SU-DHL-6 (cell line): ENCODE measurements at regions not wholly inside any gene's neighbourhood (a gene's known extent, or its start where the extent isn't known, plus 50 kb on each side); places are given as distances from the start of the nearest gene placed in this dataset.
"Not testable (repeated sequence)": the region's sequence is repeated elsewhere in the genome, so short reads cannot be mapped to it uniquely, and the experiment has no call there.

Experiments
- H2AFZ ChIP-seq: fragments of 200-600 bp; sonication (generic); 2 replicates; pipeline ENCODE4 v1.6.1; 2014; ENCODE audit warnings: low read depth, mild to moderate bottlenecking, moderate library complexity, mixed read lengths, antibody characterized with exemption, low read length; ENCODE audit not compliant: severe bottlenecking
- H3F3A ChIP-seq: fragments of 200-600 bp; shearing (Covaris generic); 2 replicates; pipeline ENCODE4 v1.6.0; 2016; ENCODE audit warnings: antibody characterized with exemption, mild to moderate bottlenecking; ENCODE audit not compliant: insufficient read depth
- H3K27ac ChIP-seq: fragments of 200-600 bp; sonication (generic); 2 replicates; pipeline ENCODE4 v1.5.1; 2016; ENCODE audit warnings: low read depth, mild to moderate bottlenecking, low read length, moderate library complexity, mixed read lengths
- H3K27me3 ChIP-seq: fragments of 200-600 bp; sonication (generic), shearing (Covaris generic); 2 replicates; pipeline ENCODE4 v1.6.0; 2014; ENCODE audit warnings: mild to moderate bottlenecking, low read length
- H3K36me3 ChIP-seq: fragments of 200-600 bp; sonication (generic); 2 replicates; pipeline ENCODE4 v1.6.1; 2014; ENCODE audit warnings: mild to moderate bottlenecking, low read length, mixed read lengths
- H3K4me2 ChIP-seq: fragments of 300-600, 200-600 bp; shearing (Covaris generic), sonication (generic); 2 replicates; pipeline ENCODE4 v1.6.0; 2014; ENCODE audit warnings: low read length, low read depth, mild to moderate bottlenecking; ENCODE audit not compliant: poor library complexity, severe bottlenecking
- H3K4me3 ChIP-seq: fragments of 200-600 bp; sonication (generic); 2 replicates; pipeline ENCODE4 v1.5.1; 2014; ENCODE audit warnings: antibody characterized with exemption, low read length, mild to moderate bottlenecking, mixed read lengths; ENCODE audit not compliant: insufficient read depth, poor library complexity, severe bottlenecking
- H3K79me2 ChIP-seq: fragments of 200-600 bp; sonication (generic); 2 replicates; pipeline ENCODE4 v1.6.1; 2014; ENCODE audit warnings: mild to moderate bottlenecking, low read length, moderate library complexity; ENCODE audit not compliant: insufficient read depth
- H3K9ac ChIP-seq: fragments of 200-600 bp; sonication (generic); 2 replicates; pipeline ENCODE4 v1.7.0; 2014; ENCODE audit warnings: mild to moderate bottlenecking, low read length
- H3K9me2 ChIP-seq: fragments of 200-600 bp; sonication (generic); replicated peaks from 2 replicates; pipeline ENCODE4 v1.6.1; 2014; ENCODE audit warnings: low read length; ENCODE audit not compliant: insufficient read depth
- H3K9me3 ChIP-seq: fragments of 200-600 bp; sonication (generic); 2 replicates; pipeline ENCODE4 v1.6.1; 2014; ENCODE audit warnings: low read length, mixed read lengths; ENCODE audit not compliant: insufficient read depth
- H4K20me1 ChIP-seq: fragments of 200-600 bp; sonication (generic); 2 replicates; pipeline ENCODE4 v1.6.1; 2014; ENCODE audit warnings: low read depth, mild to moderate bottlenecking, antibody characterized with exemption, low read length, moderate library complexity, mixed read lengths

DNA sequence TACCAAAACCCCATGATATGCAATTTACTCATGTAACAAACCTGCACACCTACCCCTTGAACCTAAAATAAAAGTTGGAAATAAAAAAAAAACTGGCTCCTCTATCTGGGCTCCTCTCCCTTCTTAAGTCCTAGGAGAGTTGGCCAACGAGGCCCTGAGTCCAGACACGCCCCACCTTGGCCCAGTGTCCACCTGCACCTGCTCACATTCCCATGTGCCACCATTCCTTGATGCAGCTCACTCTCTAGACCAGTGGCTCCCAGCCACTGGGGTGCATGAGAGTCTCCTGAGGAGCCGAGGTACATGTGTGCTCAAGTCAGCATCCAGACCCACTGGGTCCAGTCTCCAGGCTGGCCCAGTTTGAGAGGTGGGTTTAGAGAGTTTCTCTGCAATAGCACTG lies 157.4 kb downstream of the BCL2L11 start:
- H3K27ac ChIP-seq, H3K4me2 ChIP-seq, H3K4me3 ChIP-seq, H3K9ac ChIP-seq, H4K20me1 ChIP-seq, H3F3A ChIP-seq, H3K27me3 ChIP-seq, H2AFZ ChIP-seq, H3K9me2 ChIP-seq, H3K79me2 ChIP-seq, H3K36me3 ChIP-seq, H3K9me3 ChIP-seq: not testable (repeated sequence)

DNA sequence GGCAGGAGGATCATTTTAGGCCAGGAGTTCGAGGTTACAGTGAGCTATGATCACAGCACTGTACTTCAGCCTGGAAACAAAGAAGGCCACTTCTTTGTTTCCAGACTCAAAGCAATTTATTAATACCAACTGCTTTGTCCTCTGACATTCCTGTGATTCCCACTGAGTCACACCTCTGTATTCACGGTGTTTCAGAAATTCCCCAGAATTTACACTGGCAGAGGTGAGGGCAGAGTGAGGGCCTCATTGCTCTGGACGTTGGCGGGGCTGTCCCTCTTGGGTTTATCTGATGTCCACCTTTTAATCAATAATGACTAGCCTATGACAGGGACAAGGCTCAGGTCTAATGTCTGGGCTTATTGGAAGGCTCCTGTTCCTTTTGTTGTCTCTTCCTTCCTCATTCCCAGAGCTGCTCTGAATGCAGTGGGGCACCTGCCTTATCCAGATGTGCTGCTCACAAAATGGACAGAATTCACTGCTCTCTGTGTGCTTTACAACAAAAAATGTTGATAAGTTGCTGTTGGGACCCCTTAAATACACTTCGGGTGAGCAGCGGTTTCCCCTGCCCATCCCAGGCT lies 160.1 kb downstream of the BCL2L11 start:
- H3K9ac ChIP-seq, H3K4me2 ChIP-seq, H3K36me3 ChIP-seq, H3F3A ChIP-seq, H3K79me2 ChIP-seq, H3K4me3 ChIP-seq, H4K20me1 ChIP-seq, H3K9me3 ChIP-seq, H3K9me2 ChIP-seq, H2AFZ ChIP-seq, H3K27me3 ChIP-seq, H3K27ac ChIP-seq: not testable (repeated sequence)

DNA sequence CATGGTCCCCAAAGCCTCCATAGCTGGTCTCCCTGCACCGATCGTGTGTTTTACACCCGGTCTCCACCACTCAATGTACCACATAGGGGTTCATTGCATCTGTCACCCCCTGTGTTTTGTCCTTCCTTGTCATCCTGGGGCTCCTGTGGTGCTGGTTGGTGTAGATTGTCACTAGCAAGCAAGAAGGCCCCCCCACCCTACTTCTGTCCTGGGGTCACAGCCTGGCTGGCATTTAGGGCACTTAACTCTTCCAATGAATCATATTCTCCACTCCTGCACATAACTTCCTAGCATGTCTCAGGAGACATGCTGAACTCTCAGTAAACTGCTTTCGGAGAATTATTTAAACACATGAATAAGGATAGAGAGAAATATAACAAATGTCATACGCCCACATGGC lies 161.4 kb downstream of the BCL2L11 start:
- not testable (repeated sequence) for H3K4me3 ChIP-seq, H3K9ac ChIP-seq, H3K4me2 ChIP-seq, H3K27me3 ChIP-seq, H3K27ac ChIP-seq, H3K79me2 ChIP-seq, H3K36me3 ChIP-seq, H3F3A ChIP-seq, H3K9me3 ChIP-seq, H2AFZ ChIP-seq, H3K9me2 ChIP-seq, H4K20me1 ChIP-seq

DNA sequence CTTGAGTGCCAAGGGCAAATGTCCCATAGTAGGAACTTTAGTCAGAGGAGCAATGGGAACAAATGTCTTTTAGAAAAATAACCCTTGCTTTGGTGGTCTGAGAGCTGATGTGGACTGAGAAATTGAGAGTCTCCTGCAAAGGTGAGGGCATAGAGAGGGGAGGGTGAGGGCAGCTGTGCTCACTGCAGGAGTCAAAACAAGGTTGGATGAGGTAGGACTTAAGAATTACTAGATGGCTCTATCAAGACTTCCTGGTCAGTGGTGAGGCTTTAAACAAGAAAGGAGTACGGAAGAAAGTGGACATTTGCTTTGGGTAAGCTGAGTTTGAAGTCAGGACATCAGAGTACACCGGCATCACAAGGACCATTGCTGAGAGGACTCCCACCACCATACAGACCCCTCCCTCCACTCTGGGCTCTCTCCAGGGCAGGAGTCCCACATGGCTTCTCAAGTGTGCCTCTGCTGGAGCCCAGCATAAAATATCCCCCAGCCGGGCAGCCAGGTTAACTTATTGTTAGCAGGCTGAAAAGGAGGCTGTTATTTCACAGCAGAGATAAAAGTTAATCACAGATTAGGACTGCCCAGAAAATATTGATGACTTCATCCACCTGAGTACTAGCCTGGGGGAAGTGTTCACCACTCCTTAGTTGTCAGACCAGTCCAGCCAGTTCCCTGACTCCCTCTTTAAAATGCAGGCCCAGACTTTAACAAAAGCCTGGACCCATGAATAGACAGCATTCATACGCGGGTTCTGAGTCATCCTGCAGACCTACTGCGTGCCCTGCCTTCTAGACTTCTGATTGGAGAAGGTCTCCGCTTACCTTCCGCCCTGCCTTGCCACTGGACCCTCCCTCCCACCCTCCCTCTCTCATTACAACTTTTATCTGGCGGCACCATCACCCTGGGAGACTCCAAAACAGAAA lies 167.2 kb downstream of the BCL2L11 start:
- H3K36me3 ChIP-seq, H3K79me2 ChIP-seq, H3K27me3 ChIP-seq, H3K9me2 ChIP-seq, H3K9ac ChIP-seq, H3K4me2 ChIP-seq, H3K4me3 ChIP-seq, H3F3A ChIP-seq, H4K20me1 ChIP-seq, H3K9me3 ChIP-seq, H3K27ac ChIP-seq, H2AFZ ChIP-seq: not testable (repeated sequence)

DNA sequence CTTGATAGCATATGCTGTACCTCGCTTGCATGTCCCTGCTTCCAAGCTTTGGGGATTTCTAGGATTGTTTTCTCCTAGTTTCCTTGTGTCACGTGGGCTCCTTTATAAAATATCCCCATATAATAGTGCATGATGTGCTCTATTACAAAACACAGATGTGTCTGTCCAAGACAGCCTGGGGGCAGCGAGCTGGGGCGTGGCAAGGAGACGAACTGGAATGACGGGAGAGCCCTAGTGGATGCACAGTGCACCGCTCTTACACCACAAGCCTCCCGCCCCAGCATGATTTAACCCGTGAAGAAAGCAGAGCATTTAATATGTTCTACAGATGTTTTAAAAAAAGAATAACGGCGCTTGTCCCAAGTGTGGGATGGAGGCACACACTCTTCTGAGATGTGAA lies 169.7 kb downstream of the BCL2L11 start:
- not testable (repeated sequence) for H4K20me1 ChIP-seq, H3K36me3 ChIP-seq, H3K9ac ChIP-seq, H3K27me3 ChIP-seq, H2AFZ ChIP-seq, H3K79me2 ChIP-seq, H3K9me2 ChIP-seq, H3K9me3 ChIP-seq, H3K4me3 ChIP-seq, H3K27ac ChIP-seq, H3K4me2 ChIP-seq, H3F3A ChIP-seq

DNA sequence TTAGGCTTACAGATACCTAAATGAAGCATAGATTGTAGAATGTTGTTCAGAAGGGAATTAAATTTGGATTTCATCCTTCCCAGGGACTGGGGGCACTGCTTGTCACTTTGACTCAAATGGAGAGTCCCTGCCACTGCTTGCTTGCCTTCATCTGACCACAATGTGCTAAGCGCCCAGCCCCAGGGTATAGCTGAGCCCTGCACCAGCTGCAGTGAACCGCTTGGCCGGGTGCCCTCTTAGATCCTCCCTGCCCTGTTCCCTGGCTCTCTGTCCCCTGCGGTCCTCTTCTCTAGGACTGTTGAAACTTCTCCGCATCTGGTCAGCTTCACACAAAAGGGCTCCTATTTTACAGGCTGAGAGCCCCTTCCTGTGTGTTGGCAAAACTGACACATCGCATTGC lies 170.9 kb downstream of the BCL2L11 start:
- H3K27ac ChIP-seq: not testable (repeated sequence)

DNA sequence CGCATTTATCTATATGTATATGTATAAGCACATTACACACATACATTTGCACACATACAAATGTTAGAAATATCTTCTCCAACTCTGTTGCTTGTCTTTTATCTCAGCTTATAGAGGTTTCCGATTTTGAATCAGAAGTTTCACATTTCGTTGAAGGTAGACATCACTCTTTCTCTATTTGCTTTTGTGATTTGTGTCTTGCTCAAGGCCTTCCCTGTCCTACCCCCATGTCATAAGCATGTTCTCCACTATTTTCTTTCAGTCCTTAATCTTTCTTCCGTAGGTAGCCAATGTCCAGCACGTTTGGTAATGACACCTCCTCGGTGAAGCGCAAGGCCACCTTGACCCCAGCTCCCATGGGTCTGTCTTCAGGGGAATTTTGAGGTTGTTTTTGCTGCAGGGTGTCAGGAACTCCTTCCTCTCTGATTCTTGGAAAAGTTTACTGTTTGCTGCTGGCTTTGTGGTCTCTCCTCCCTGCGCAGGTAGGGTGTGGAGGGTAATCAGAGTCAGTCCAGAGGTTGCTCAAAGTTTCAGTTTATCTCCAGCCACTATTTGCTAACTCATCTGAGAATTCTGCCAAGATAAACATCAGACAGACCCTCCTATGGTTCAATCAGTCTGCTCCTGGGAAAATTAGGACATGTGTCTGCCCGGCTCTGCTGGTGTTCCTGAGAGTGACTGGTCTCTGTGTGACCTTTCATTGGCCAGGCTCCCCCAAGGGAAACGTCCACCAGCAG lies 171.7 kb downstream of the BCL2L11 start:
- H3K4me2 ChIP-seq, H3K9me2 ChIP-seq, H3K27ac ChIP-seq, H4K20me1 ChIP-seq, H3K79me2 ChIP-seq, H3K9me3 ChIP-seq, H3K27me3 ChIP-seq, H3F3A ChIP-seq, H3K36me3 ChIP-seq, H2AFZ ChIP-seq, H3K9ac ChIP-seq, H3K4me3 ChIP-seq: not testable (repeated sequence)

More for the DNA sequence above, 170.9 kb downstream of the BCL2L11 start:
- not testable (repeated sequence) for H3K9ac ChIP-seq, H3F3A ChIP-seq, H3K9me3 ChIP-seq, H2AFZ ChIP-seq, H3K27me3 ChIP-seq, H3K4me3 ChIP-seq, H3K4me2 ChIP-seq, H3K9me2 ChIP-seq, H3K36me3 ChIP-seq, H4K20me1 ChIP-seq, H3K79me2 ChIP-seq

DNA sequence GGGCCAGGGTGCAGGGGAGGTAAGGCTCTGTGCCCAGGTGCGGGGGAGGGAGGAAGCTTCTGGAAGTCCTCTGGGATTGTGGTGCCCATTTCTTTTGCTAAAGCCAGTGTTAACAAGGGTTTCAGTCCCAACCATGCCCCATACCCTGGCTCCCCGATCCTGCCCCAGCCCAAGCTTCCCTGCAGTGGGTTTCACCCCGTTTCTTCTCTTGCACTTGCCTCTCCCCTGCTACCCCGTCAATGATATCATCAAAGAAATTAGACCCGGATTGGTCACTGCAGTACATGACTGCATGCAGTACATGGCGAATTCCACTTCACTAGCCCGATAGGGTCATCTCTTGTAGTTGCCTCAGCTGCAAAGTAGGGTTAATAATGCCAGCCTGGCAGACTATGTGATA lies 174.0 kb downstream of the BCL2L11 start:
- not testable (repeated sequence) for H3K9ac ChIP-seq, H3K27me3 ChIP-seq, H3K9me2 ChIP-seq

More for the DNA sequence above, 174.0 kb downstream of the BCL2L11 start:
- not testable (repeated sequence) for H3F3A ChIP-seq, H3K4me2 ChIP-seq, H3K27ac ChIP-seq, H3K4me3 ChIP-seq, H4K20me1 ChIP-seq, H3K79me2 ChIP-seq, H3K9me3 ChIP-seq, H3K36me3 ChIP-seq, H2AFZ ChIP-seq
